K562 (cell line): ENCODE measurements at regions not wholly inside any gene's neighbourhood (a gene's known extent, or its start where the extent isn't known, plus 50 kb on each side); places are given as distances from the start of the nearest gene placed in this dataset.

Experiments
- ATAC-seq: fragments of 200-7000 bp; cut with Tn5 transposase; 3 replicates; pipeline ENCODE4 v1.9.1; 2020; ENCODE audit warnings: moderate library complexity
- BruUV-seq: library from RNA; stranded (reverse); fragments of 400-500 nt; replicated peaks from 2 replicates; lab custom pipeline; 2021; lab: Mats Ljungman, UMichigan
- CTCF ChIA-PET: fragments of 300-600 bp; formaldehyde crosslinking; extraction: SDS; loops from one replicate; lab custom pipeline; 2021; ENCODE audit warnings: low intra/inter-chr PET ratio; lab: Yijun Ruan, JAX
- POLR2A ChIA-PET: fragments of 300-600, 350-650 bp; sonication (Branson Sonifier 250); formaldehyde crosslinking; extraction: SDS; loops from one replicate; lab custom pipeline; 2021; ENCODE audit warnings: antibody characterized with exemption, inconsistent platforms; lab: Yijun Ruan, JAX
- DNase-seq, 4 experiments: peaks; one replicate each; pipeline versions ENCODE4 v3.0.0 to v3.0.0-alpha.2; 2011 to 2018; ENCODE audit warnings: low spot score in 3 of 4, mixed read lengths in 3 of 4; ENCODE audit errors: extremely low read depth in 1 of 4
- FAIRE-seq: peaks from 2 replicates; lab custom pipeline; 2011; peaks lifted over from hg19 to GRCh38; lab: Jason Lieb, UNC
- H2AFZ ChIP-seq: 2 replicates; pipeline ENCODE4 v1.6.0; 2011; ENCODE audit warnings: low read depth, low read length, control low read depth, inconsistent platforms
- H3K27ac ChIP-seq: fragments of 200-600 bp; 3 replicates; pipeline ENCODE4 v1.8.0; 2011; ENCODE audit warnings: low read depth, mild to moderate bottlenecking, control low read depth, inconsistent platforms, low read length, moderate library complexity, mixed read lengths; ENCODE audit errors: extremely low read depth
- H3K27me3 ChIP-seq, 2 experiments: fragments of 300-600 bp in 1 of 2; 2 replicates in 1 of 2; 3 replicates in 1 of 2; pipeline versions ENCODE4 v1.6.0 to v1.8.0; 2011; ENCODE audit warnings: inconsistent platforms in 2 of 2, low read length in 2 of 2, mild to moderate bottlenecking in 1 of 2, mixed read lengths in 1 of 2, moderate library complexity in 1 of 2; ENCODE audit not compliant: control insufficient read depth in 2 of 2, insufficient read depth in 2 of 2
- H3K36me3 ChIP-seq: fragments of 300-600 bp; 3 replicates; pipeline ENCODE4 v1.8.0; 2011; ENCODE audit warnings: mild to moderate bottlenecking, low read length, inconsistent platforms; ENCODE audit not compliant: control insufficient read depth, insufficient read depth
- H3K4me1 ChIP-seq, 2 experiments: fragments of 200-600 bp in 1 of 2; replicated peaks in 1 of 2; 2 replicates in 1 of 2; 3 replicates in 1 of 2; pipeline versions ENCODE4 v1.5.1 to v1.8.0; 2011; ENCODE audit warnings: inconsistent platforms in 2 of 2, low read length in 2 of 2, mild to moderate bottlenecking in 1 of 2, mixed read lengths in 1 of 2, moderate library complexity in 1 of 2; ENCODE audit not compliant: control insufficient read depth in 2 of 2, insufficient read depth in 2 of 2
- H3K4me2 ChIP-seq: 2 replicates; pipeline ENCODE4 v1.6.1; 2011; ENCODE audit warnings: low read length, control low read depth, inconsistent platforms, mixed read lengths; ENCODE audit not compliant: insufficient read depth
- H3K4me3 ChIP-seq: fragments of 200-600 bp; sonication (generic), shearing (Covaris generic); 2 replicates; pipeline ENCODE4 v1.5.1; 2016; ENCODE audit warnings: control low read depth, inconsistent platforms
- H3K79me2 ChIP-seq: fragments of 200-600 bp; 3 replicates; pipeline ENCODE4 v1.8.0; 2011; ENCODE audit warnings: low read length, inconsistent platforms; ENCODE audit not compliant: control insufficient read depth, insufficient read depth
- H3K9ac ChIP-seq, 2 experiments: 2 replicates each; pipeline versions ENCODE4 v1.6.0 to v1.6.1; 2011; ENCODE audit warnings: low read depth in 2 of 2, low read length in 2 of 2, control low read depth in 1 of 2, inconsistent platforms in 1 of 2, mild to moderate bottlenecking in 1 of 2, mixed read lengths in 1 of 2; ENCODE audit not compliant: insufficient read depth in 1 of 2
- H3K9me1 ChIP-seq: one replicate; pipeline ENCODE4 v1.6.0; 2011; ENCODE audit warnings: inconsistent platforms, mild to moderate bottlenecking, low read length, moderate library complexity; ENCODE audit not compliant: control insufficient read depth, insufficient read depth
- H3K9me3 ChIP-seq: replicated peaks from 2 replicates; pipeline ENCODE4 v1.5.1; 2011; ENCODE audit warnings: low read depth, low read length, inconsistent platforms; ENCODE audit not compliant: control insufficient read depth, insufficient read depth
- H4K20me1 ChIP-seq: replicated peaks from 2 replicates; pipeline ENCODE4 v1.6.1; 2011; ENCODE audit warnings: low read length, inconsistent platforms, mixed read lengths; ENCODE audit not compliant: control insufficient read depth, insufficient read depth
- GABPA ChIP-seq: fragments of 200-800 bp; sonication (Bioruptor generic); conservative IDR thresholded peaks from 2 replicates; pipeline ENCODE4 v1.6.1; 2016; ENCODE audit warnings: low read depth, missing genetic modification characterization, missing compliant biosample characterization
- NR2C1 ChIP-seq, 2 experiments: fragments of 450-650 bp; IDR thresholded peaks; 2 replicates each; pipeline ENCODE4 v1.6.1; 2017; ENCODE audit warnings: mild to moderate bottlenecking in 2 of 2, antibody characterized with exemption in 1 of 2, inconsistent platforms in 1 of 2, missing compliant biosample characterization in 1 of 2, missing genetic modification characterization in 1 of 2
- NR2C2 ChIP-seq, 2 experiments: fragments of 200-800 bp in 1 of 2; sonication (Bioruptor generic) in 1 of 2; sonication (generic) in 1 of 2; formaldehyde crosslinking in 1 of 2; IDR thresholded peaks; 2 replicates each; pipeline versions ENCODE4 v1.6.1 to v1.8.0; 2016 to 2022; ENCODE audit warnings: mild to moderate bottlenecking in 1 of 2, missing compliant biosample characterization in 1 of 2, missing genetic modification characterization in 1 of 2, missing genetic modification reagents in 1 of 2
- ZBTB40 ChIP-seq, 2 experiments: fragments of 450-650 bp in 1 of 2; sonication (generic) in 1 of 2; formaldehyde crosslinking in 1 of 2; IDR thresholded peaks; 2 replicates each; pipeline versions ENCODE4 v1.7.1 to v1.9.0; 2016 to 2022; ENCODE audit warnings: inconsistent platforms in 1 of 2, mild to moderate bottlenecking in 1 of 2, missing genetic modification reagents in 1 of 2
- ZNF124 ChIP-seq: sonication (generic); formaldehyde crosslinking; IDR thresholded peaks from 2 replicates; pipeline ENCODE4 v1.8.1; 2022; ENCODE audit warnings: missing genetic modification reagents
- WGBS: fragments of 100-300 bp; shearing (Covaris generic); methylation state at CpG from one replicate; pipeline ENCODE4 v1.1.6; 2016; ENCODE audit warnings: low coverage, mixed read lengths; ENCODE audit not compliant: insufficient coverage; ENCODE audit errors: missing lambda C conversion rate; 5-methylcytosine and 5-hydroxymethylcytosine counted together
- in situ Hi-C: fragments of 300-500 bp; cut with MboI; formaldehyde crosslinking; loops from 4 replicates; pipeline ENCODE4 v1.15.0; 2018; ENCODE audit warnings: inconsistent platforms, mixed read lengths
- intact Hi-C: fragments of 100-400 bp; cut with micrococcal nuclease; formaldehyde crosslinking; loops from 2 replicates; pipeline ENCODE4 v1.14.2; 2022

- peak; percentile 39; the same call in 1 of the 2 replicates for TF ChIP-seq ZBTB40 (IDR thresholded peaks at IDR 0.05)
- no peak for TF ChIP-seq ZBTB40 (CRISPR knock-in tag; IDR thresholded peaks at IDR 0.05)
- no peak for TF ChIP-seq ZNF124
- no peak for TF ChIP-seq NR2C2 (CRISPR knock-in tag; IDR thresholded peaks at IDR 0.05)
- peak; percentile 71 for TF ChIP-seq NR2C2 (tag; IDR thresholded peaks at IDR 0.05)
- peak; percentile 75 for TF ChIP-seq NR2C1 (IDR thresholded peaks at IDR 0.05)
- peak; percentile 78 for TF ChIP-seq NR2C1 (tag; IDR thresholded peaks at IDR 0.05)
- 0 out of 2 replicates have a peak, but pooled peaks have one; percentile 18 for TF ChIP-seq GABPA (tag)
- TF ChIP-seq, all 486 proteins: peak for 4
- H4K20me1 ChIP-seq: no peaks in the 10 kb centered on the region; the same call in 1 of the 2 replicates
- FAIRE-seq: no peak
- no peak for DNase-seq
- H3K79me2 ChIP-seq: no peaks in the 10 kb centered on the region
- no peaks in the 10 kb centered on the region for H3K36me3 ChIP-seq
- no peak overlapping the region for H3K9ac ChIP-seq
- H2AFZ ChIP-seq: no peak overlapping the region
- ChIA-PET POLR2A (interaction anchor here (1.3 kb wide), 1 partner anchor 10 kb away, joined by 3 read pairs; no protein-coding TSS in a partner anchor), CTCF (no interaction called here)
- intact Hi-C loops: no loop called here
- no peak overlapping the region for H3K27ac ChIP-seq
- 0% methylated on average over 2 of the region's 2 CpGs for WGBS
- no peaks in the 10 kb centered on the region for H3K9me1 ChIP-seq
- H3K4me2 ChIP-seq: no peak overlapping the region
- peaks cover 0 to 3% of the 10 kb centered on the region in 2 experiments; a peak in 1 of 5 replicates for H3K4me1 ChIP-seq
- in situ Hi-C loops: no loop called here
- ATAC-seq: no peak
- no peaks in the 10 kb centered on the region for H3K9me3 ChIP-seq
- H3K27me3 ChIP-seq: peaks cover 36 to 47% of the 10 kb centered on the region in 2 experiments
- no peak overlapping the region for H3K4me3 ChIP-seq
- no TSS peak for BruUV-seq
These were observed 78.2 kb upstream of the BNC1 start for GRCh38 chr15:83362706-83363105.
